Activated naive CD4-positive, alpha-beta T cell treated with anti-CD3 and anti-CD28 coated beads, Interleukin-2, amount 50 U/mL, for 72 hours (primary cell): ENCODE measurements at regions not wholly inside any gene's neighbourhood (a gene's known extent, or its start where the extent isn't known, plus 50 kb on each side); places are given as distances from the start of the nearest gene placed in this dataset.
A peak's percentile ranks its signal among the peaks of the same experiment; 100 is the strongest.

Experiments used
- ATAC-seq, 2 donors: fragments of 150-1000 bp; cut with Tn5 transposase; 2 replicates each; pipeline ENCODE4 v1.10.0; 2021; ENCODE audit warnings: mild to moderate bottlenecking in 2 of 2, moderate library complexity in 2 of 2
- DNase-seq, 2 donors: peaks; one replicate each; pipeline ENCODE4 v3.0.0; 2021 to 2022; ENCODE audit warnings: low spot score in 2 of 2
- H3K27ac Mint-ChIP-seq, 2 donors: one replicate each; pipeline ENCODE4 v1.8.0; 2022; ENCODE audit warnings: mild to moderate bottlenecking in 2 of 2, mixed read lengths in 2 of 2
- H3K36me3 Mint-ChIP-seq, 2 donors: one replicate each; pipeline ENCODE4 v1.8.0; 2022; ENCODE audit warnings: mixed read lengths in 2 of 2
- H3K9me3 Mint-ChIP-seq, 2 donors: one replicate each; pipeline ENCODE4 v1.8.0; 2022; ENCODE audit warnings: mixed read lengths in 2 of 2

GRCh38 chr6:85396159-85396808 is 53.6 kb upstream of the NT5E start:
- DNase-seq (no peak), ATAC-seq (no peak)
- Mint-ChIP-seq H3K9me3 (peaks cover 12% of the 10 kb centered on the region in 2 donors), H3K36me3 (peaks cover 0 to 8% of the 10 kb centered on the region in 2 donors), H3K27ac (no peak overlapping the region)

GRCh38 chr6:85395746-85396145 is 54.1 kb upstream of the NT5E start:
- peaks cover 0 to 8% of the 10 kb centered on the region in 2 donors for H3K36me3 Mint-ChIP-seq
- DNase-seq (no peak), ATAC-seq (no peak)
- H3K9me3 Mint-ChIP-seq = peaks cover 12% of the 10 kb centered on the region in 2 donors
- H3K27ac Mint-ChIP-seq = no peak overlapping the region

GRCh38 chr6:85394853-85395538 is 54.9 kb upstream of the NT5E start:
- Mint-ChIP-seq H3K27ac (no peak overlapping the region), H3K36me3 (peaks cover 0 to 8% of the 10 kb centered on the region in 2 donors), H3K9me3 (peaks cover 12% of the 10 kb centered on the region in 2 donors)
- ATAC-seq = no peak
- no peak for DNase-seq

- Mint-ChIP-seq H3K36me3 (peaks cover 0 to 8% of the 10 kb centered on the region in 2 donors), H3K9me3 (peaks cover 12% of the 10 kb centered on the region in 2 donors), H3K27ac (no peak overlapping the region)
- no peak for ATAC-seq
- DNase-seq = no peak
Observed at GRCh38 chr6:85394199-85394598, 55.7 kb upstream of the NT5E start.

- peaks cover 6 to 7% of the 10 kb centered on the region in 2 donors for H3K9me3 Mint-ChIP-seq
- ATAC-seq (no peak), DNase-seq (no peak)
- no peak overlapping the region for H3K27ac Mint-ChIP-seq
- H3K36me3 Mint-ChIP-seq = peaks cover 0 to 3% of the 10 kb centered on the region in 2 donors
Observed at GRCh38 chr6:85392379-85392778, 57.5 kb upstream of the NT5E start.

GRCh38 chr6:85390775-85391174 is 59.1 kb upstream of the NT5E start:
- no peak overlapping the region for H3K27ac Mint-ChIP-seq
- DNase-seq (no peak), ATAC-seq (no peak)
- H3K9me3 Mint-ChIP-seq = no peaks in the 10 kb centered on the region
- H3K36me3 Mint-ChIP-seq = no peaks in the 10 kb centered on the region

GRCh38 chr6:85390105-85390728 is 59.7 kb upstream of the NT5E start:
- Mint-ChIP-seq H3K36me3 (no peaks in the 10 kb centered on the region), H3K27ac (no peak overlapping the region), H3K9me3 (no peaks in the 10 kb centered on the region)
- ATAC-seq (no peak), DNase-seq (no peak)

GRCh38 chr6:85389151-85389797 is 60.6 kb upstream of the NT5E start:
- H3K9me3 Mint-ChIP-seq = no peaks in the 10 kb centered on the region
- peak; percentile 14 to 75 for ATAC-seq
- H3K27ac Mint-ChIP-seq = no peak overlapping the region
- no peaks in the 10 kb centered on the region for H3K36me3 Mint-ChIP-seq
- peak in 1 of 2 donors; percentile 6 for DNase-seq

- DNase-seq (no peak), ATAC-seq (no peak)
- H3K9me3 Mint-ChIP-seq = no peaks in the 10 kb centered on the region
- no peaks in the 10 kb centered on the region for H3K36me3 Mint-ChIP-seq
- H3K27ac Mint-ChIP-seq = no peak overlapping the region
Observed at GRCh38 chr6:85388531-85388930, 61.4 kb upstream of the NT5E start.

- DNase-seq (no peak), ATAC-seq (no peak)
- Mint-ChIP-seq H3K36me3 (no peaks in the 10 kb centered on the region), H3K9me3 (no peaks in the 10 kb centered on the region), H3K27ac (no peak overlapping the region)
Observed at GRCh38 chr6:85385636-85386315, 64.1 kb upstream of the NT5E start.

GRCh38 chr6:85383042-85383441 is 66.8 kb upstream of the NT5E start:
- DNase-seq (no peak), ATAC-seq (no peak)
- Mint-ChIP-seq H3K9me3 (no peaks in the 10 kb centered on the region), H3K27ac (no peak overlapping the region), H3K36me3 (no peaks in the 10 kb centered on the region)

GRCh38 chr6:85382541-85382940 is 67.3 kb upstream of the NT5E start:
- Mint-ChIP-seq H3K27ac (no peak overlapping the region), H3K9me3 (no peaks in the 10 kb centered on the region), H3K36me3 (no peaks in the 10 kb centered on the region)
- DNase-seq = no peak
- no peak for ATAC-seq

- ATAC-seq = no peak
- Mint-ChIP-seq H3K36me3 (no peaks in the 10 kb centered on the region), H3K27ac (no peak overlapping the region), H3K9me3 (no peaks in the 10 kb centered on the region)
- no peak for DNase-seq
Observed at GRCh38 chr6:85372915-85373270, 77.0 kb upstream of the NT5E start.

- no peak for ATAC-seq
- no peak overlapping the region for H3K27ac Mint-ChIP-seq
- H3K36me3 Mint-ChIP-seq = no peaks in the 10 kb centered on the region
- DNase-seq = no peak
- no peaks in the 10 kb centered on the region for H3K9me3 Mint-ChIP-seq
Observed at GRCh38 chr6:85372188-85372914, 77.5 kb upstream of the NT5E start.

- no peaks in the 10 kb centered on the region for H3K36me3 Mint-ChIP-seq
- no peaks in the 10 kb centered on the region for H3K9me3 Mint-ChIP-seq
- no peak overlapping the region for H3K27ac Mint-ChIP-seq
- DNase-seq (no peak), ATAC-seq (peak in 1 of 2 donors; percentile 52)
Observed at GRCh38 chr6:85368631-85369030, 81.3 kb upstream of the NT5E start.

GRCh38 chr6:85364344-85364743 is 85.5 kb upstream of the NT5E start:
- H3K27ac Mint-ChIP-seq = no peak overlapping the region
- ATAC-seq = peak; percentile 79 to 87
- no peak for DNase-seq
- no peaks in the 10 kb centered on the region for H3K36me3 Mint-ChIP-seq
- no peaks in the 10 kb centered on the region for H3K9me3 Mint-ChIP-seq
